Muscle layer of colon (tissue), 2 donors: ENCODE measurements at regions not wholly inside any gene's neighbourhood (a gene's known extent, or its start where the extent isn't known, plus 50 kb on each side); places are given as distances from the start of the nearest gene placed in this dataset.

Experiments
- H3K27ac ChIP-seq: one replicate; pipeline ENCODE4 v1.7.0; 2013; ENCODE audit warnings: low read depth, mild to moderate bottlenecking, low read length, moderate library complexity
- H3K27me3 ChIP-seq, 2 donors: one replicate each; pipeline ENCODE4 v1.7.0; 2013; ENCODE audit warnings: low read length in 2 of 2, mild to moderate bottlenecking in 2 of 2; ENCODE audit not compliant: insufficient read depth in 2 of 2, control insufficient read depth in 1 of 2
- H3K36me3 ChIP-seq: one replicate; pipeline ENCODE4 v1.7.0; 2013; ENCODE audit warnings: mild to moderate bottlenecking, low read length; ENCODE audit not compliant: insufficient read depth
- H3K4me1 ChIP-seq: one replicate; pipeline ENCODE4 v1.7.0; 2013; ENCODE audit warnings: mild to moderate bottlenecking, low read length; ENCODE audit not compliant: insufficient read depth
- H3K4me3 ChIP-seq, 2 donors: one replicate each; pipeline ENCODE4 v1.7.0; 2013; ENCODE audit warnings: low read length in 2 of 2, low read depth in 1 of 2, mild to moderate bottlenecking in 1 of 2, moderate library complexity in 1 of 2
- H3K9ac ChIP-seq: one replicate; pipeline ENCODE4 v1.7.0; 2013; ENCODE audit warnings: low read length
- H3K9me3 ChIP-seq: one replicate; pipeline ENCODE4 v1.7.0; 2013; ENCODE audit warnings: mild to moderate bottlenecking, low read length
- donor health status: abdominal sarcoma.
- donor health status: Adenocarcinoma of cecum.

GRCh38 chr10:21031232-21031795 is 134.2 kb upstream of the NEBL start:
- no peaks in the 10 kb centered on the region for H3K4me1 ChIP-seq
- H3K27me3 ChIP-seq = no peaks in the 10 kb centered on the region
- no peak overlapping the region for H3K27ac ChIP-seq
- H3K9me3 ChIP-seq = no peaks in the 10 kb centered on the region
- no peak overlapping the region for H3K4me3 ChIP-seq
- H3K36me3 ChIP-seq = no peaks in the 10 kb centered on the region
- no peak overlapping the region for H3K9ac ChIP-seq

- Histone ChIP-seq H3K9ac (no peak overlapping the region), H3K4me3 (no peak overlapping the region), H3K27ac (no peak overlapping the region), H3K4me1 (no peaks in the 10 kb centered on the region), H3K36me3 (no peaks in the 10 kb centered on the region), H3K27me3 (no peaks in the 10 kb centered on the region), H3K9me3 (no peaks in the 10 kb centered on the region)
Observed at GRCh38 chr10:21030091-21030490, 133.0 kb upstream of the NEBL start.

- Histone ChIP-seq H3K27me3 (no peaks in the 10 kb centered on the region), H3K36me3 (no peaks in the 10 kb centered on the region), H3K4me1 (no peaks in the 10 kb centered on the region), H3K4me3 (no peak overlapping the region), H3K9ac (no peak overlapping the region), H3K27ac (no peak overlapping the region), H3K9me3 (no peaks in the 10 kb centered on the region)
Observed at GRCh38 chr10:21022821-21023220, 125.7 kb upstream of the NEBL start.

GRCh38 chr10:21021843-21022594 is 124.9 kb upstream of the NEBL start:
- Histone ChIP-seq H3K4me1 (no peaks in the 10 kb centered on the region), H3K4me3 (no peak overlapping the region), H3K9me3 (no peaks in the 10 kb centered on the region), H3K27me3 (no peaks in the 10 kb centered on the region), H3K36me3 (no peaks in the 10 kb centered on the region), H3K27ac (no peak overlapping the region), H3K9ac (no peak overlapping the region)

- no peaks in the 10 kb centered on the region for H3K9me3 ChIP-seq
- no peak overlapping the region for H3K4me3 ChIP-seq
- no peak overlapping the region for H3K9ac ChIP-seq
- H3K27me3 ChIP-seq = no peaks in the 10 kb centered on the region
- no peak overlapping the region for H3K27ac ChIP-seq
- H3K36me3 ChIP-seq = no peaks in the 10 kb centered on the region
- no peaks in the 10 kb centered on the region for H3K4me1 ChIP-seq
Observed at GRCh38 chr10:21021231-21021630, 124.1 kb upstream of the NEBL start.

GRCh38 chr10:21020545-21020944 is 123.4 kb upstream of the NEBL start:
- Histone ChIP-seq H3K4me3 (no peak overlapping the region), H3K9me3 (no peaks in the 10 kb centered on the region), H3K36me3 (no peaks in the 10 kb centered on the region), H3K4me1 (no peaks in the 10 kb centered on the region), H3K9ac (no peak overlapping the region), H3K27me3 (no peaks in the 10 kb centered on the region), H3K27ac (no peak overlapping the region)

GRCh38 chr10:21019436-21019835 is 122.3 kb upstream of the NEBL start:
- no peak overlapping the region for H3K27ac ChIP-seq
- no peaks in the 10 kb centered on the region for H3K9me3 ChIP-seq
- H3K27me3 ChIP-seq = no peaks in the 10 kb centered on the region
- H3K36me3 ChIP-seq = no peaks in the 10 kb centered on the region
- H3K4me1 ChIP-seq = no peaks in the 10 kb centered on the region
- H3K9ac ChIP-seq = no peak overlapping the region
- H3K4me3 ChIP-seq = no peak overlapping the region

GRCh38 chr10:21015851-21016250 is 118.7 kb upstream of the NEBL start:
- no peak overlapping the region for H3K9ac ChIP-seq
- no peak overlapping the region for H3K27ac ChIP-seq
- H3K9me3 ChIP-seq = no peaks in the 10 kb centered on the region
- H3K27me3 ChIP-seq = no peaks in the 10 kb centered on the region
- H3K36me3 ChIP-seq = no peaks in the 10 kb centered on the region
- H3K4me1 ChIP-seq = no peaks in the 10 kb centered on the region
- H3K4me3 ChIP-seq = no peak overlapping the region

GRCh38 chr10:21014141-21014540 is 117.0 kb upstream of the NEBL start:
- no peaks in the 10 kb centered on the region for H3K36me3 ChIP-seq
- H3K4me3 ChIP-seq = no peak overlapping the region
- H3K27ac ChIP-seq = no peak overlapping the region
- H3K4me1 ChIP-seq = no peaks in the 10 kb centered on the region
- H3K9me3 ChIP-seq = no peaks in the 10 kb centered on the region
- no peak overlapping the region for H3K9ac ChIP-seq
- H3K27me3 ChIP-seq = no peaks in the 10 kb centered on the region

GRCh38 chr10:21011433-21012018 is 114.4 kb upstream of the NEBL start:
- H3K4me3 ChIP-seq = no peak overlapping the region
- no peaks in the 10 kb centered on the region for H3K4me1 ChIP-seq
- no peaks in the 10 kb centered on the region for H3K9me3 ChIP-seq
- H3K9ac ChIP-seq = no peak overlapping the region
- H3K27ac ChIP-seq = no peak overlapping the region
- no peaks in the 10 kb centered on the region for H3K27me3 ChIP-seq
- H3K36me3 ChIP-seq = no peaks in the 10 kb centered on the region

- Histone ChIP-seq H3K9ac (no peak overlapping the region), H3K36me3 (no peaks in the 10 kb centered on the region), H3K4me1 (no peaks in the 10 kb centered on the region)
Observed at GRCh38 chr10:21010615-21011014, 113.5 kb upstream of the NEBL start.

More at GRCh38 chr10:21010615-21011014, 113.5 kb upstream of the NEBL start:
- H3K27ac ChIP-seq = no peak overlapping the region
- H3K27me3 ChIP-seq = no peaks in the 10 kb centered on the region
- no peak overlapping the region for H3K4me3 ChIP-seq
- H3K9me3 ChIP-seq = no peaks in the 10 kb centered on the region
